Large intestine (tissue), 3 donors: ENCODE measurements at regions not wholly inside any gene's neighbourhood (a gene's known extent, or its start where the extent isn't known, plus 50 kb on each side); places are given as distances from the start of the nearest gene placed in this dataset.
A peak's percentile ranks its signal among the peaks of the same experiment; 100 is the strongest.

Experiments
- DNase-seq, 2 donors: peaks; one replicate each; pipeline versions ENCODE4 v3.0.0 to v3.0.0-alpha.2; 2013
- H3K27ac ChIP-seq: one replicate; pipeline ENCODE4 v1.5.1; 2013; ENCODE audit warnings: low read length
- H3K27me3 ChIP-seq: 2 replicates; pipeline ENCODE4 v1.6.1; 2013; ENCODE audit warnings: low read length; ENCODE audit not compliant: control insufficient read depth, insufficient read depth
- H3K36me3 ChIP-seq: 2 replicates; pipeline ENCODE4 v1.6.1; 2013; ENCODE audit warnings: low read length; ENCODE audit not compliant: control insufficient read depth, insufficient read depth
- H3K4me1 ChIP-seq: one replicate; pipeline ENCODE4 v1.6.1; 2013; ENCODE audit warnings: low read length; ENCODE audit not compliant: control insufficient read depth, insufficient read depth
- H3K4me3 ChIP-seq: one replicate; pipeline ENCODE4 v1.5.1; 2013; ENCODE audit warnings: low read length
- H3K9me3 ChIP-seq: one replicate; pipeline ENCODE4 v1.6.1; 2013; ENCODE audit warnings: mild to moderate bottlenecking, low read depth, low read length, moderate library complexity; ENCODE audit not compliant: control insufficient read depth
- WGBS: methylation state at CpG from one replicate; pipeline ENCODE4 v1.1.5; 2013; ENCODE audit warnings: low lambda C conversion rate; ENCODE audit not compliant: insufficient coverage; 5-methylcytosine and 5-hydroxymethylcytosine counted together

GRCh38 chr3:155010416-155010815 lies 69.7 kb upstream of the MME start:
- peak; percentile 14 to 31 for DNase-seq
- WGBS: 68% methylated on average over 2 of the region's 3 CpGs
- no peak overlapping the region for H3K27ac ChIP-seq

GRCh38 chr3:155009217-155009616 lies 70.9 kb upstream of the MME start:
- DNase-seq: no peak
- Histone ChIP-seq H3K4me1 (no peaks in the 10 kb centered on the region), H3K27ac (no peak overlapping the region), H3K4me3 (no peak overlapping the region), H3K9me3 (no peaks in the 10 kb centered on the region), H3K27me3 (no peaks in the 10 kb centered on the region), H3K36me3 (no peaks in the 10 kb centered on the region)
- no CpG with 5 or more reads among the region's 2 CpGs for WGBS

More at GRCh38 chr3:155010416-155010815, 69.7 kb upstream of the MME start:
- Histone ChIP-seq H3K4me3 (no peak overlapping the region), H3K9me3 (no peaks in the 10 kb centered on the region), H3K36me3 (no peaks in the 10 kb centered on the region), H3K4me1 (no peaks in the 10 kb centered on the region), H3K27me3 (no peaks in the 10 kb centered on the region)

- H3K36me3 ChIP-seq: no peaks in the 10 kb centered on the region
- 100% methylated on average over 1 of the region's 3 CpGs for WGBS
- no peak overlapping the region for H3K4me3 ChIP-seq
- DNase-seq: no peak
- no peaks in the 10 kb centered on the region for H3K27me3 ChIP-seq
- no peaks in the 10 kb centered on the region for H3K4me1 ChIP-seq
- H3K27ac ChIP-seq: no peak overlapping the region
- H3K9me3 ChIP-seq: no peaks in the 10 kb centered on the region
Observed at GRCh38 chr3:155007729-155008128, 72.4 kb upstream of the MME start.

- Histone ChIP-seq H3K9me3 (no peaks in the 10 kb centered on the region), H3K27me3 (no peaks in the 10 kb centered on the region), H3K4me3 (no peak overlapping the region), H3K27ac (no peak overlapping the region), H3K4me1 (no peaks in the 10 kb centered on the region), H3K36me3 (no peaks in the 10 kb centered on the region)
- 100% methylated on average over 1 of the region's 7 CpGs for WGBS
- DNase-seq: no peak
Observed at GRCh38 chr3:155001289-155002010, 78.7 kb upstream of the MME start.

- Histone ChIP-seq H3K4me1 (no peaks in the 10 kb centered on the region), H3K9me3 (no peaks in the 10 kb centered on the region), H3K36me3 (no peaks in the 10 kb centered on the region), H3K27ac (no peak overlapping the region), H3K27me3 (no peaks in the 10 kb centered on the region), H3K4me3 (no peak overlapping the region)
- DNase-seq: no peak
Observed at GRCh38 chr3:154992655-154993054, 87.5 kb upstream of the MME start.

- Histone ChIP-seq H3K4me3 (no peak overlapping the region), H3K36me3 (no peaks in the 10 kb centered on the region), H3K27ac (no peak overlapping the region), H3K27me3 (no peaks in the 10 kb centered on the region), H3K4me1 (no peaks in the 10 kb centered on the region), H3K9me3 (no peaks in the 10 kb centered on the region)
- DNase-seq: no peak
Observed at GRCh38 chr3:154990543-154990942, 89.6 kb upstream of the MME start.

- no peaks in the 10 kb centered on the region for H3K9me3 ChIP-seq
- WGBS: no CpG with 5 or more reads among the region's 1 CpG
- no peak for DNase-seq
- no peaks in the 10 kb centered on the region for H3K36me3 ChIP-seq
- H3K4me3 ChIP-seq: no peak overlapping the region
- no peak overlapping the region for H3K27ac ChIP-seq
- no peaks in the 10 kb centered on the region for H3K27me3 ChIP-seq
- no peaks in the 10 kb centered on the region for H3K4me1 ChIP-seq
Observed at GRCh38 chr3:154987846-154988245, 92.3 kb upstream of the MME start.

GRCh38 chr3:154981664-154982063 lies 98.5 kb upstream of the MME start:
- no peak overlapping the region for H3K4me3 ChIP-seq
- no peaks in the 10 kb centered on the region for H3K27me3 ChIP-seq
- no peaks in the 10 kb centered on the region for H3K9me3 ChIP-seq
- H3K27ac ChIP-seq: no peak overlapping the region
- H3K4me1 ChIP-seq: no peaks in the 10 kb centered on the region
- no CpG with 5 or more reads among the region's 1 CpG for WGBS
- peak; percentile 5 to 48 for DNase-seq
- H3K36me3 ChIP-seq: no peaks in the 10 kb centered on the region

GRCh38 chr3:154981201-154981600 lies 98.9 kb upstream of the MME start:
- Histone ChIP-seq H3K9me3 (no peaks in the 10 kb centered on the region), H3K27me3 (no peaks in the 10 kb centered on the region), H3K4me1 (no peaks in the 10 kb centered on the region), H3K36me3 (no peaks in the 10 kb centered on the region), H3K4me3 (no peak overlapping the region), H3K27ac (no peak overlapping the region)
- no peak for DNase-seq

- Histone ChIP-seq H3K4me3 (no peak overlapping the region), H3K27ac (no peak overlapping the region), H3K9me3 (no peaks in the 10 kb centered on the region), H3K36me3 (no peaks in the 10 kb centered on the region), H3K27me3 (no peaks in the 10 kb centered on the region), H3K4me1 (no peaks in the 10 kb centered on the region)
- WGBS: 86% methylated on average over 1 of the region's 5 CpGs
- DNase-seq: no peak
Observed at GRCh38 chr3:154979331-154979730, 100.8 kb upstream of the MME start.

GRCh38 chr3:154977666-154978065 lies 102.5 kb upstream of the MME start:
- Histone ChIP-seq H3K4me3 (no peak overlapping the region), H3K27ac (no peak overlapping the region), H3K27me3 (no peaks in the 10 kb centered on the region), H3K36me3 (no peaks in the 10 kb centered on the region), H3K4me1 (no peaks in the 10 kb centered on the region), H3K9me3 (no peaks in the 10 kb centered on the region)
- no CpG with 5 or more reads among the region's 1 CpG for WGBS
- no peak for DNase-seq
